Activated naive CD8-positive, alpha-beta T cell treated with anti-CD3 and anti-CD28 coated beads, Interleukin-2, amount 50 U/mL, for 24 hours (primary cell): ENCODE measurements at regions not wholly inside any gene's neighbourhood (a gene's known extent, or its start where the extent isn't known, plus 50 kb on each side); places are given as distances from the start of the nearest gene placed in this dataset.

Experiments used
- ATAC-seq: fragments of 150-1000 bp; cut with Tn5 transposase; one replicate; pipeline ENCODE4 v1.10.0; 2021
- DNase-seq: peaks from one replicate; pipeline ENCODE4 v3.0.0; 2021
- H3K27ac Mint-ChIP-seq: one replicate; pipeline ENCODE4 v1.8.0; 2021; ENCODE audit warnings: mild to moderate bottlenecking, mixed read lengths
- H3K27me3 Mint-ChIP-seq: one replicate; pipeline ENCODE4 v1.8.0; 2021; ENCODE audit warnings: mixed read lengths
- H3K36me3 Mint-ChIP-seq: one replicate; pipeline ENCODE4 v1.8.0; 2021; ENCODE audit warnings: low read depth, mixed read lengths
- H3K4me1 Mint-ChIP-seq: one replicate; pipeline ENCODE4 v1.8.0; 2021; ENCODE audit warnings: mixed read lengths
- H3K4me3 Mint-ChIP-seq: one replicate; pipeline ENCODE4 v1.8.0; 2021; ENCODE audit warnings: mild to moderate bottlenecking, moderate library complexity, mixed read lengths
- H3K9me3 Mint-ChIP-seq: one replicate; pipeline ENCODE4 v1.8.0; 2021; ENCODE audit warnings: mixed read lengths

DNA sequence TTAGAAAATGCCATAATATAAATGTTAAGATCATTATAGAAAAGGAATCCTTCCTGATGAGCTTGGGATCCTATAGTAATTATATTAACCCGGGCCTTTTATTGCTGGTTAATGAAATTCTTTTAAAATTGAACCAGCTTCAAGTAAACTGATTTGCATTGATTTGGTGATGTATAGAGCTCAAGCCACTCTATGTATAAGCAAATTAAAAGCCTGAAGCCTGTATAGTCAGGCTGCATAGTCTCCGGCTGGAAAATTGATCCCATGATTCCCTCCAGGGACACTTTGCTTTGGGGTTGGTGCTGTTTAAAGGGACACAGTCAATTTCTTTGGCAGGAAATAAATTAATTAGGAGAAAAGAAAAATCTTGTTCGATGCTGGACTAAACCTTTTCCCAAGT, 199.1 kb downstream of the HERPUD2 start:
- Mint-ChIP-seq H3K4me3 (no peak overlapping the region), H3K27ac (no peak overlapping the region), H3K9me3 (no peaks in the 10 kb centered on the region), H3K4me1 (no peaks in the 10 kb centered on the region), H3K36me3 (no peaks in the 10 kb centered on the region), H3K27me3 (peaks cover 12% of the 10 kb centered on the region)
- ATAC-seq (no peak), DNase-seq (no peak)

- H3K4me3 Mint-ChIP-seq, result no peak overlapping the region
- no peaks in the 10 kb centered on the region for H3K36me3 Mint-ChIP-seq
- no peak overlapping the region for H3K27ac Mint-ChIP-seq
- peaks cover 12% of the 10 kb centered on the region for H3K27me3 Mint-ChIP-seq
- DNase-seq (no peak), ATAC-seq (no peak)
- no peaks in the 10 kb centered on the region for H3K4me1 Mint-ChIP-seq
- no peaks in the 10 kb centered on the region for H3K9me3 Mint-ChIP-seq
Measured at GRCh38 chr7:35495377-35495776, 199.6 kb downstream of the HERPUD2 start.

- Mint-ChIP-seq H3K27me3 (peaks cover 12% of the 10 kb centered on the region), H3K27ac (no peak overlapping the region), H3K9me3 (no peaks in the 10 kb centered on the region), H3K4me1 (no peaks in the 10 kb centered on the region), H3K36me3 (no peaks in the 10 kb centered on the region), H3K4me3 (no peak overlapping the region)
- DNase-seq (no peak), ATAC-seq (no peak)
Measured at GRCh38 chr7:35494407-35494806, 200.5 kb downstream of the HERPUD2 start.

GRCh38 chr7:35492451-35493175, 202.3 kb downstream of the HERPUD2 start:
- no peaks in the 10 kb centered on the region for H3K4me1 Mint-ChIP-seq
- no peaks in the 10 kb centered on the region for H3K36me3 Mint-ChIP-seq
- H3K4me3 Mint-ChIP-seq, result no peak overlapping the region
- H3K27me3 Mint-ChIP-seq, result peaks cover 7% of the 10 kb centered on the region
- ATAC-seq (no peak), DNase-seq (no peak)
- H3K9me3 Mint-ChIP-seq, result no peaks in the 10 kb centered on the region
- no peak overlapping the region for H3K27ac Mint-ChIP-seq

GRCh38 chr7:35491233-35491632, 203.7 kb downstream of the HERPUD2 start:
- no peaks in the 10 kb centered on the region for H3K4me1 Mint-ChIP-seq
- DNase-seq (no peak), ATAC-seq (no peak)
- H3K36me3 Mint-ChIP-seq, result no peaks in the 10 kb centered on the region
- H3K27me3 Mint-ChIP-seq, result peaks cover 3% of the 10 kb centered on the region
- no peaks in the 10 kb centered on the region for H3K9me3 Mint-ChIP-seq
- H3K27ac Mint-ChIP-seq, result no peak overlapping the region
- no peak overlapping the region for H3K4me3 Mint-ChIP-seq

- H3K36me3 Mint-ChIP-seq, result no peaks in the 10 kb centered on the region
- H3K9me3 Mint-ChIP-seq, result no peaks in the 10 kb centered on the region
- peaks cover 7% of the 10 kb centered on the region for H3K27me3 Mint-ChIP-seq
- no peak for ATAC-seq
- no peak overlapping the region for H3K27ac Mint-ChIP-seq
- DNase-seq, result no peak
- H3K4me1 Mint-ChIP-seq, result no peaks in the 10 kb centered on the region
- H3K4me3 Mint-ChIP-seq, result no peak overlapping the region
Measured at GRCh38 chr7:35487841-35488240, 207.1 kb downstream of the HERPUD2 start.

DNA sequence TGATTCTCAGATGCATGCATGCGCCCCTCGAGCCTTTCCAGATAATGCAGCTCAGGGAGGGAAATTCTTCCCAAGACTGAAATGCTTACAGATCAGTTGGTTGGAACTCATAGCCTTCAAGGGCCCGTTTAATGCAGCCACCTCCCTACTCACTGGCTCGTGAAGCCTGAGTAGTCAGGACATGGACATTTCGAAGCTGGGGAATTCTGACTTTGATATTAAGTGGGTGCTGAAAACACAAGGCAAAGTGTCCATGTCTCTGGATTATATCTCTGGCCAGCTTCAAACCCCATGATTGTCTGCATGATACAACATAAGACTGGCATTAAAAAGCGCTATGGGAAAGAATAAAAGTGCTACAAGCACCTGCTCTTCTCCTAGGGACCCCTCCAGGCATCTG, 207.5 kb downstream of the HERPUD2 start:
- H3K4me1 Mint-ChIP-seq, result no peaks in the 10 kb centered on the region
- DNase-seq, result no peak
- H3K36me3 Mint-ChIP-seq, result no peaks in the 10 kb centered on the region
- H3K27ac Mint-ChIP-seq, result no peak overlapping the region
- no peak for ATAC-seq
- H3K9me3 Mint-ChIP-seq, result no peaks in the 10 kb centered on the region
- no peak overlapping the region for H3K4me3 Mint-ChIP-seq
- H3K27me3 Mint-ChIP-seq, result peaks cover 7% of the 10 kb centered on the region

DNA sequence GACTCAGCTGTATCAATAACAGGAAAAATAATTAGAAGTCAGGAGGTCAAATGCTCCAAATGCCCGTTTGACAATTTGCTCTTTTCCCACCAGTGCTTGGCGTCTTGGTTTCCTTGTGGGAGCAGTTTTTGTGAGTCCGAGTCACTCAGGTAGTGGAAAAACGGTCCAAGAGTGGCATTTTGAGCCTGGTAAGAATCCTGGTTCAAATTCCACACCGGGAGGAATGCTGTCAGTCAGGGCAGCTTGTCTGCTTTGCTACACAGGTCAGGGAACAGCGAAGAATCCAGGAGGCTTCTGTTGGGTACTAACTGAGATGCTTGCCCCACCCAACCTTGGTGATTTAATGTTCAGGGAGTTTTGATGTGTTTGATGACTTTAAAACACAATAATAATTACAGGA, 209.5 kb downstream of the HERPUD2 start:
- Mint-ChIP-seq H3K27ac (no peak overlapping the region), H3K27me3 (peaks cover 7% of the 10 kb centered on the region), H3K36me3 (no peaks in the 10 kb centered on the region), H3K9me3 (no peaks in the 10 kb centered on the region), H3K4me1 (no peaks in the 10 kb centered on the region), H3K4me3 (no peak overlapping the region)
- ATAC-seq, result no peak
- DNase-seq, result no peak

DNA sequence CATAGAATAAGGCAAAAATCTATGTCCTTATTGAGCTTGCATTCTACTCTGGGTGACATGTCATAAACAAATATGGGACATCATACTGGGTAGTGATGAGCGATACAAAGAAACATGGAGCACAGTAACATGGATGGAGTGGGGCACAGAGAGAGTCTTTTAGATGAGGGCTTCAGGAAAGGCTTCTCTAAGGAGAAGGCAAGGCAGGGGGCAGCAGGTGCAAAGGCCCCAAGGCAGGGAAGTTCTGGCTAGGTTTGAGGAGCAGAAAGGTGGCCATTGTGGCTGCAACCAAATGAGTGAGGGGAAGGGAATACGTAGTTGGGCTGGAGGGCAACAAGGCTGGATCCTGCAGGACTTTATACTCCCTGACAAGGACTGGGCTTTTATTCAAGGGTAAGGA, 211.4 kb downstream of the HERPUD2 start:
- Mint-ChIP-seq H3K4me3 (no peak overlapping the region), H3K9me3 (peaks cover under 1% of the 10 kb centered on the region), H3K4me1 (no peaks in the 10 kb centered on the region), H3K36me3 (no peaks in the 10 kb centered on the region), H3K27ac (no peak overlapping the region), H3K27me3 (peaks cover 14% of the 10 kb centered on the region)
- ATAC-seq, result no peak
- no peak for DNase-seq

DNA sequence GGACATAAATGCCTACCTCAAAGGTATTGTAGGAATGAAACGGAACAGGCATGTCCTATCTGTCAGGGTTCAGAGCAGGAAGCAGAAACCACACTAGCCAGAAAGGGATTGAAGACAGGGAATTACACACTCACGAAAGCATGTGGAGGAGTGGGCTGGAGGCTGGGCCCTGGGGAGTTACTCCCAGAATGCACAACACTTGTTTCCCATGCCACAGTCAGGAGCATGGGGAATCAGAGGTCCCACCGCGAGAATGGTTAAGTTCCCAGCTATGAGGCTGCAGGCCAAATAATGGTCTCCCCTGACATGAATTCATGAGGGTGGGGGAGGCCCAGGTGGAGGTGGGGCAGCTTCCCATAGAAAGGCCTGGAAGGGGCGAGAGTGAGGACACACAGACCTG, 212.7 kb downstream of the HERPUD2 start:
- H3K4me3 Mint-ChIP-seq, result no peak overlapping the region
- ATAC-seq (no peak), DNase-seq (no peak)
- peaks cover 16% of the 10 kb centered on the region for H3K27me3 Mint-ChIP-seq
- no peaks in the 10 kb centered on the region for H3K4me1 Mint-ChIP-seq
- no peaks in the 10 kb centered on the region for H3K36me3 Mint-ChIP-seq
- H3K27ac Mint-ChIP-seq, result no peak overlapping the region
- H3K9me3 Mint-ChIP-seq, result peaks cover 11% of the 10 kb centered on the region

- DNase-seq (no peak), ATAC-seq (no peak)
- Mint-ChIP-seq H3K36me3 (no peaks in the 10 kb centered on the region), H3K4me3 (no peak overlapping the region), H3K4me1 (no peaks in the 10 kb centered on the region), H3K9me3 (peaks cover 20% of the 10 kb centered on the region), H3K27me3 (peaks cover 16% of the 10 kb centered on the region), H3K27ac (no peak overlapping the region)
Measured at GRCh38 chr7:35480806-35481205, 214.1 kb downstream of the HERPUD2 start.

DNA sequence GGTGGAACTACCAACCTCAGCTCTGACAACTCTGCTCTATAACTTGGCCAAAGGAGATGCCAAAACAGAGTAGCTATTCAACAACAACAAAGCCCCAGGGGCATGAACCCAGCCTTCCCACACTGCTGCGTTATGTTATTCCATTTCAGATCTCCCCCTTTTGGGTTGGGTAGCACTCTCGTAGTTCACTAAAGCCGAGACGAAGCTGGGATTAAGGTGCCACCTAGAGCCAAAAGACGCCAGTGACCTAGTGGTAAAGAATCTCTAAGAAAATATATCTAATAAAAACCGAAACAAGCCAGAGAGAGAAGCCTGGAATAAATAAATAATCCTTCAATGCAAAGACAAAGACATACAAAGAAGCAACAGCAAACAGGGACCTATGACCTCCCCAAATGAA, 217.3 kb downstream of the HERPUD2 start:
- H3K27ac Mint-ChIP-seq, result no peak overlapping the region

DNA sequence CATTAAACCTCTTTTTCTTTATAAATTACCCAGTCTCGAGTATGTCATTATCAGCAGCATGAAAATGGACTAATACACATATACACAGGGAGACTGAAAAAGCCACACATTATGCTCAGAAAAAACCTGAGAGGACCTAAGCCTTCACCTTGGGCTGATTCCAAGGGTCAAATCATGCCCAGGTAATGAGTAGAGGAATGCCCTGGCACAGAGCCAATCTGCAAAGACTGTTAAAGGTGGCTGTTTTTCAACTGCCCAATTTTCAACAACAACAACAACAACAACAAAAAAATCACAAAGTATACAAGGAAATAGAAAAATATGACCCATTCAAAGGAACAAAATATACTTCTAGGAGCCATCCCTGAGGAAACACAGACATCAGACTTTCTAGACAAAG, 220.2 kb upstream of the TBX20 start:
- Mint-ChIP-seq H3K27ac (no peak overlapping the region), H3K27me3 (peaks cover 15% of the 10 kb centered on the region), H3K36me3 (no peaks in the 10 kb centered on the region), H3K9me3 (peaks cover 27% of the 10 kb centered on the region), H3K4me1 (no peaks in the 10 kb centered on the region), H3K4me3 (no peak overlapping the region)
- DNase-seq, result no peak
- ATAC-seq, result no peak

More for the DNA sequence above, 217.3 kb downstream of the HERPUD2 start:
- Mint-ChIP-seq H3K9me3 (peaks cover 27% of the 10 kb centered on the region), H3K36me3 (no peaks in the 10 kb centered on the region), H3K27me3 (peaks cover 13% of the 10 kb centered on the region), H3K4me1 (no peaks in the 10 kb centered on the region), H3K4me3 (no peak overlapping the region)
- no peak for ATAC-seq
- DNase-seq, result no peak

DNA sequence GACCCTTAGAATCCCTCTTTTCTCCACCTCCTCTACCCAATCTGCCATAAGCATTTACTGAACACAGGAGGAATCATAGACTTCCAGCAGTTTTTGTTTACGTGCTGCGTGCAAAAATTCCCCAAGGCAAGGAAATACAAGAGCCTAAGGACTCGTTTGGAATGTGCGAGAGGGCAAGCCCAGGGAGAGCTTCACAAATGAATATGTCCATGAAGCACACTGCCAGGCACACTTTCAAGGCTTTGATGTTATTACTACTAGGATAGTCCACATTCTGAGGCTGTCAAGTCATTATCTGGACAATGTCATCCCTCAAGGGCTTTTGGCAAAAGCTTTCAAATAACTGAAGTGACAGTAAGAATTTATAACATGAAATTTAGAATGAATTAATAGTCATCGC, 214.7 kb upstream of the TBX20 start:
- Mint-ChIP-seq H3K27me3 (peaks cover 26% of the 10 kb centered on the region), H3K36me3 (no peaks in the 10 kb centered on the region), H3K27ac (no peak overlapping the region), H3K4me1 (no peaks in the 10 kb centered on the region), H3K9me3 (no peaks in the 10 kb centered on the region), H3K4me3 (no peak overlapping the region)
- DNase-seq, result no peak
- ATAC-seq, result no peak

GRCh38 chr7:35467456-35467978, 213.6 kb upstream of the TBX20 start:
- ATAC-seq, result no peak
- H3K9me3 Mint-ChIP-seq, result no peaks in the 10 kb centered on the region
- H3K4me3 Mint-ChIP-seq, result no peak overlapping the region
- no peak overlapping the region for H3K27ac Mint-ChIP-seq
- peaks cover 23% of the 10 kb centered on the region for H3K27me3 Mint-ChIP-seq
- H3K4me1 Mint-ChIP-seq, result no peaks in the 10 kb centered on the region
- DNase-seq, result no peak
- H3K36me3 Mint-ChIP-seq, result no peaks in the 10 kb centered on the region
